Colonic mucosa (tissue), 4 donors: ENCODE measurements at regions not wholly inside any gene's neighbourhood (a gene's known extent, or its start where the extent isn't known, plus 50 kb on each side); places are given as distances from the start of the nearest gene placed in this dataset.
"Not testable (repeated sequence)": the region's sequence is repeated elsewhere in the genome, so short reads cannot be mapped to it uniquely, and the experiment has no call there.

Source experiments
- DNase-seq: peaks from one replicate; pipeline ENCODE4 v3.0.0-alpha.2; 2020
- H3K27ac ChIP-seq: fragments of 200-600 bp; one replicate; pipeline ENCODE4 v1.8.0; 2021
- H3K27me3 ChIP-seq: fragments of 200-600 bp; one replicate; pipeline ENCODE4 v1.8.0; 2021
- H3K36me3 ChIP-seq: fragments of 200-600 bp; one replicate; pipeline ENCODE4 v1.8.0; 2021
- H3K4me1 ChIP-seq: fragments of 200-600 bp; one replicate; pipeline ENCODE4 v1.8.0; 2021; ENCODE audit warnings: mild to moderate bottlenecking
- H3K4me3 ChIP-seq: fragments of 200-600 bp; one replicate; pipeline ENCODE4 v1.8.0; 2021
- H3K9ac ChIP-seq, 2 donors: one replicate each; pipeline ENCODE4 v1.7.0; 2013; ENCODE audit warnings: control low read depth in 2 of 2, low read depth in 2 of 2, low read length in 2 of 2
- H3K9me3 ChIP-seq: fragments of 200-600 bp; one replicate; pipeline ENCODE4 v1.8.0; 2021
- CTCF ChIP-seq: fragments of 200-600 bp; IDR thresholded peaks from one replicate; pipeline ENCODE4 v1.8.0; 2022; ENCODE audit warnings: antibody characterized with exemption, mild to moderate bottlenecking
- intact Hi-C: fragments of 100-400 bp; cut with DNase I; formaldehyde crosslinking; loops from one replicate; pipeline ENCODE4 v1.14.1; 2022
- donor health status: healthy.
- donor health status: DM: no; HTN: no; CAD: no.
- donor health status: DM: no; HTN: no; CAD: no.

- Histone ChIP-seq H3K4me1 (no peaks in the 10 kb centered on the region), H3K36me3 (no peaks in the 10 kb centered on the region), H3K27ac (no peak overlapping the region), H3K9ac (no peak overlapping the region), H3K9me3 (no peaks in the 10 kb centered on the region), H3K27me3 (no peaks in the 10 kb centered on the region), H3K4me3 (no peak overlapping the region)
- no peak for DNase-seq
- intact Hi-C loops = no loop called here
- no peak for TF ChIP-seq CTCF
Observed at GRCh38 chr6:15744818-15745402, 82.1 kb upstream of the DTNBP1 start.

DNA sequence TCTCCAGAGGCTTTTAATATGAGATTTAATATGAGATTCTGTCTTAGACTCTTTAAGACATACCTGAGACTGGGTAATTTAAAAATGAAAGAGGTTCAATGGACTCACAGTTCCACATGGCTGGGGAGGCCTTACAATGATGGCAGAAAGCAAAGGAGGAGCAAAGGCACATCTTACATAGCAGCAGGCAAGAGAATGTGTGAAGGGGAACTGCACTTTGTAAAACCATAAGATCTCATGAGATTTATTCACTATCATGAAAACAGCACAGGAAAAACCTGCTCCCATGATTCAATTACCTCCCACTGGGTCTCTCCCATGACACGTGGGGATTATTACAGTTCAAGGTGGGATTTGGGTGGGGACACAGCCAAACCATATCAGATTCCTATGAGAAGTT is 79.2 kb upstream of the DTNBP1 start:
- intact Hi-C loops, H3K27me3 ChIP-seq, DNase-seq, H3K27ac ChIP-seq, H3K4me3 ChIP-seq, H3K36me3 ChIP-seq, H3K4me1 ChIP-seq, H3K9ac ChIP-seq, H3K9me3 ChIP-seq: not testable (repeated sequence)

- DNase-seq = no peak
- intact Hi-C loops = no loop called here
Observed at GRCh38 chr6:15741405-15741804, 78.6 kb upstream of the DTNBP1 start.

DNA sequence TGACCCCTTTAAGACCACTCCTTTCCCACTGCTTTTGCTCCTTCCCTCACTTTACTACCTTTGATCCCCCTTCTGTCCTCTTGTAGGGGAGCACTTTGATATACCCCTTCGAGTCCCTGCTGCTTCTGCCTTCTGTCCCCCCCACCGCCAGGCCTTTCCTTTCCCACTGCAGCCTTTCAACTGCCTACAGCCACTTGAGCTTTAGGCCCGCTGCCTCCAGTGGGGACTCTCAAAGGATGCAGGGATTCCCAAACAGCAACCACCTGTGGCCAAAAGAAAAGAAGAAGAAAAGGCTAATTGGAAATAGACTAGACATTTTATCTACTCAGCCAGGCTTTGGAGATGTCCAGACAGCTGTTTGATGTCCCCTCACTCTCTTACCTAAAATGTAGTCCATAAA is 77.0 kb upstream of the DTNBP1 start:
- H3K9ac ChIP-seq = no peak overlapping the region
- intact Hi-C loops = no loop called here
- no peaks in the 10 kb centered on the region for H3K9me3 ChIP-seq
- no peak for TF ChIP-seq CTCF
- no peaks in the 10 kb centered on the region for H3K27me3 ChIP-seq
- H3K4me3 ChIP-seq = no peak overlapping the region
- DNase-seq = no peak
- no peak overlapping the region for H3K27ac ChIP-seq
- no peaks in the 10 kb centered on the region for H3K36me3 ChIP-seq
- H3K4me1 ChIP-seq = no peaks in the 10 kb centered on the region

More at GRCh38 chr6:15741405-15741804, 78.6 kb upstream of the DTNBP1 start:
- Histone ChIP-seq H3K9ac (no peak overlapping the region), H3K9me3 (no peaks in the 10 kb centered on the region), H3K36me3 (no peaks in the 10 kb centered on the region), H3K27me3 (no peaks in the 10 kb centered on the region), H3K27ac (no peak overlapping the region), H3K4me1 (no peaks in the 10 kb centered on the region), H3K4me3 (no peak overlapping the region)
- TF ChIP-seq CTCF = no peak

- no peak for TF ChIP-seq CTCF
- Histone ChIP-seq H3K27ac (no peak overlapping the region), H3K9me3 (no peaks in the 10 kb centered on the region), H3K4me1 (no peaks in the 10 kb centered on the region), H3K27me3 (no peaks in the 10 kb centered on the region), H3K4me3 (no peak overlapping the region), H3K9ac (no peak overlapping the region), H3K36me3 (no peaks in the 10 kb centered on the region)
- DNase-seq = no peak
- intact Hi-C loops = no loop called here
Observed at GRCh38 chr6:15739353-15739752, 76.5 kb upstream of the DTNBP1 start.

DNA sequence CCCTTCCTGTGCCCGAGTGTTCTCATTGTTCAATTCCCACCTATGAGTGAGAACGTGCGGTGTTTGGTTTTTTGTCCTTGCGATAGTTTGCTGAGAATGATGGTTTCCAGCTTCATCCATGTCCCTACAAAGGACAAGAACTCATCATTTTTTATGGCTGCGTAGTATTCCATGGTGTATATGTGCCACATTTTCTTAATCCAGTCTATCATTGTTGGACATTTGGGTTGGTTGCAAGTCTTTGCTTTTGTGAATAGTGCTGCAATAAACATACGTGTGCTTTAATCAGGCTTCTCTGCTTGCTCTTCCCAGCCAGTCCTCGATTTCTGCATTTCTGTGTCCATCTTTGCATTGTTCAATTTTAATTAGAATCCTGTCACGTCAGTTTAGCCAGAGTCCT is 75.4 kb upstream of the DTNBP1 start:
- H3K4me3 ChIP-seq, DNase-seq, H3K27ac ChIP-seq, H3K36me3 ChIP-seq, H3K4me1 ChIP-seq, H3K27me3 ChIP-seq, H3K9me3 ChIP-seq, intact Hi-C loops, H3K9ac ChIP-seq: not testable (repeated sequence)

- H3K36me3 ChIP-seq = no peaks in the 10 kb centered on the region
- H3K27ac ChIP-seq = no peak overlapping the region
- no peak for DNase-seq
- H3K4me3 ChIP-seq = no peak overlapping the region
- no peaks in the 10 kb centered on the region for H3K9me3 ChIP-seq
- no peaks in the 10 kb centered on the region for H3K4me1 ChIP-seq
- H3K9ac ChIP-seq = no peak overlapping the region
- intact Hi-C loops = no loop called here
- TF ChIP-seq CTCF = no peak
- H3K27me3 ChIP-seq = no peaks in the 10 kb centered on the region
Observed at GRCh38 chr6:15736297-15736696, 73.5 kb upstream of the DTNBP1 start.
